GM21390 (cell line): ENCODE measurements at regions not wholly inside any gene's neighbourhood (a gene's known extent, or its start where the extent isn't known, plus 50 kb on each side); places are given as distances from the start of the nearest gene placed in this dataset.

Source experiments
- ATAC-seq: cut with Tn5 transposase; IDR thresholded peaks from one replicate; pipeline ENCODE4 v1.9.1; 2021; ENCODE audit not compliant: unreplicated experiment

GRCh38 chr15:69652751-69653305 is 200.2 kb downstream of the RPLP1 start:
- ATAC-seq, result no peak

DNA sequence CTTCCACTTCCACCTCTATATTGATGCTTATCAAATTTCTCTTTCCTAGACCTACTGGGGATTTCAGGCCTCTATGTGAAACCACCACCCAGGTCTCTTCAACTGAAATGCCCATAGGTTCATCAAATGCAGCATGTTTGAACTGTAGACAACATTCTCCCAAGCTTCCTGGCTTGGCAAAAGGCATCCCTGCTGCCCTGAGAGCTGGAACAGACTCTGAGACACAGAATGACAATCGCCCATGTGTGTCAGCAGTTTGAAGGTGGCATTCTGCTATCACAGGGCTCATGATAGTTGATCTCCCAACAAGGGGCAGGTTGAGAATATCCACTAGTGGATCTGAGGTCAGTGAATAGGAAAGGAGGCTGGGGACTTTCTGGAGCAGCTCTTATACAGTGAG is 200.7 kb downstream of the RPLP1 start:
- ATAC-seq, result no peak

- no peak for ATAC-seq
These were observed 201.2 kb downstream of the RPLP1 start for GRCh38 chr15:69653846-69654245.

DNA sequence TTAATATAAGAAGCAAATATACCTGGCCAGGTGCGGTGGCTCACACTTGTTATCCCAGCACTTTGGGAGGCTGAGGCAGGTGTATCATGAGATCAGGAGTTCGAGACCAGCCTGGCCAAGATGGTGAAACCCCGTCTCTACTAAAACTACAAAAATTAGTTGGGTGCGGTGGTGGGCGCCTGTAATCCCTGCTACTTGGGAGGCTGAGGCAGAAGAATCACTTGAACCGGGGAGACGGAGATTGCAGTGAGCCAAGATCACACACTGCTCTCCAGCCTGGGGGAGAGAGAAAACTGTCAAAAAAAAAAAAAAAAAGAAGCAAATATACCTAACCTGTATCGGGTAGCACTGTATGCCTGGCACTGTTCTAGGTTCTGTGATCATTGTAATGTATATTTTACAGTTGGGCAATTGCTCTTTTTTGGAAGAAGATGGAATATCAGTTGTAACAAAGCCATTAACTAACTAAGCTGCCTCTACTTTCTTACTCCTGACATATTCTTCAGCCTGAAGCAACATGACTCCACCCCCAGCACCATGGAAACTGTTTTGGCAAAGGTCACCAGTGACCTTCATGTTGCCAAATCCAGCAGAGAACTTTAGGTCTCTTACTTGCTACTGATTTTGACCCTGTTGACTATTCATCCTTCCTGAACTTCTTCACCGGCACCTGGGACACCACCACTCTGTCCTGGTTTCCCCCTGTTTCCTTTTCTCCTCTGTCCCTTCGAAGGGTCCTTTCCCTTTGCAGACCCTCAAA is 203.8 kb downstream of the RPLP1 start:
- ATAC-seq, result no peak

- no peak for ATAC-seq
These were observed 205.0 kb downstream of the RPLP1 start for GRCh38 chr15:69657626-69658025.

DNA sequence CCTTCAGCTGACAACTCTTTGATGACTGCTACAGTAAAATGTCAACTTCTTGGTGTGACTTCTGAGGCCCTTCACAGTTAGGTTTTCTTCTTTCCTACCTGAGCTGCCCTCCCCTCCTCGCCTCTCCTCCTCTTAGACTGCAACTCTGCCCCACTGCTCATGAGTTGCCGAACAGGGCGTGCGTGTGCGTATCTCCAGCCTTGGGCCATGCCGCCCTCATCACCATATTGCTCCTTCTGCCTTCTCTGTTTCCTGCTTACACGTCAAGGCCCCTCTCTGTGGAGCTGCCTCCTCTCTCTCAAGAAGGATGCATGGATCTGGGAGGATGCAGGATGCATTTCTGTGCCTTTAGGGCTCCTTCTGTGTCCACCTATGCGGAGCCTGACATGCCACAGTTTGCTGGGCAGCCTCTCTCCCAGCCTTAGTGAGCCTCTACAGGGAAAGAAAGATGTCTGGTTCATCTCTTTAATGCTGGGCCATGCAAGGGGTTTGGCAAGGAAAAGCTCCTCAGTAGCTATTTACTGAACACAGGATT is 205.9 kb downstream of the RPLP1 start:
- no peak for ATAC-seq

DNA sequence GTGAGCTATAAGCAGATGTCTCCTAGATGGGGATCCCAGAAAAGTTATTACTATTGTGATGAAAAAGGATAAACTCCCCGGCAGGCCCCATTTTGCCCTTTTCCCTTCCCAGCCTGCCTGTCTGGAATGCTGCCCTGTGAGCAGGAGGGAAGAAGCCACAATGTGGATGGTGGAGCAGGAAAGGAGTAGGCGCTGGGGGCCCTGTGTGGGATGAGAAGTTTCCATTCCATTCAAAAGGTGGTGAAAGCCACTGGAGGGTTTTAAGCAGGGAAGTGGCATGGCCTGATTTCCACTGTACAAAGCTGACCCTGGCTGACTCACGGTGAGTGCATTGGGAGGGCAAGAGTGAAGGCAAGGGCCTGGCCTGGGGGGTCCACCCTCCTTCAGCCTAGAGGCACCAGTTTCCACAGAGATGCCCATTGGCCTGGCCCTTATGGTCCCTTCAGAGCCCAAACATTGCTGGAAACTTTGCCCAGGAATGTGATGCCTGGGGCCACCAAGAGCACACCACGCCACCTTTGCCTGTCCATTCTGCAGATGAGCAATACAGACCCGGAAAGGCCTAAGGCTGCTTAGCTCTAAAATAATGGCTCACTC is 206.9 kb downstream of the RPLP1 start:
- ATAC-seq, result no peak

- no peak for ATAC-seq
These were observed 207.5 kb downstream of the RPLP1 start for GRCh38 chr15:69660114-69660513.

GRCh38 chr15:69660658-69661405 is 208.2 kb downstream of the RPLP1 start:
- no peak for ATAC-seq

DNA sequence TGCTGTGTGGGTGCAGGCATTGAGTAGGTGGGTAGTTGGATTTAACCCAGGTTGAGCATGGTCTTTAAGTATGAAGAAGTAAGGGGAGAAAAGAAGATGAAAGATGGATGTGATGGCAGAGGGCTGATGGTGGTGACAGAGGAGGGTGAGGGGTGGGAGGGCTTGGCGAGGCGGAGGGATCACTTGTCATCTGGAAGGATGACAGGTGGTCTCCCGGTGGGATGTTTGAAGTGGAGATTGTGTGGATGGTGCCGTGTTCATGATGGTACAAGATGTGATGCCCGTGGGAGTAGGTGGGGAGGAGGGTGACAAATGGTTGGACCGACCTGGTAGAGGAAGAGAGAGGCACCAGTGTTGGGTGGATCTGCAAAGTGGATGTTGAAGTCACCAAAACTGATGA is 208.8 kb downstream of the RPLP1 start:
- ATAC-seq, result no peak

DNA sequence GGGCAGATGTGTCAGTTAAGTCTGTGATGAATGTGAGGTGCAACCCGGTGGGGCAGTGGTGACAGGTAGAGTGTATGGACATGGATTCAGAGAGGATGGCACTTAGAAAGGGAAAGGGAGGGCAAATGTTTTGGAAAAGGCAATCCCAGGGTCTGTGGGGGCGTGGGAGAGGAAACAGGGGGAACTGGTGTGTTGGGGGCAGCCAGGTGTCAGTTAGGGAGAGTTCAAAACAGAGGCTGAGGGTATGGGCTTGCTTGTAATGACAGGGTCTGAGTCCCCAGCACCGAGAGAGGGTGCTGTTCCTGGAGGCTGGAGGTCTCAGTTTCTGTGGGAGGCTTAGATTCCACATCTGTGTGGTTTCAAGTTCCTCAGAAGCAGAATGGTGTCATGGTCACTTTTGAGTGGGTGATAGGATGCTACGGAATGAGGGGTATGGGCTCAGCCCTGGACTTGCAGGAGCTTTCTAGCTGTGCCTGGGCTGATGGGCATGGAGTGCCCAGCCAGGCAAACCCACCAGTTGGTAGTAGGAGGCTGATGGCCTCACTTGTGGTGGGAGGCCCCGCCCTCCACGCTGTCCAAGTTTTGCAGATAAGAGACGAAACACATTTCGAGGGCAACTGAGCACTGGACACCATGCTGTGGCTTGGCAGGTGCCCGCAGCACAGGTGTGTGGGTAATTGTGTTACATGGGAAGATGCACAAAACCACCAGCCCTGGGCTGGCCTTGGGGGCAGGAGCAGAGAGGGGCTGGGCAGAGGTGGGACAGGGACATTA is 209.4 kb downstream of the RPLP1 start:
- ATAC-seq, result no peak

DNA sequence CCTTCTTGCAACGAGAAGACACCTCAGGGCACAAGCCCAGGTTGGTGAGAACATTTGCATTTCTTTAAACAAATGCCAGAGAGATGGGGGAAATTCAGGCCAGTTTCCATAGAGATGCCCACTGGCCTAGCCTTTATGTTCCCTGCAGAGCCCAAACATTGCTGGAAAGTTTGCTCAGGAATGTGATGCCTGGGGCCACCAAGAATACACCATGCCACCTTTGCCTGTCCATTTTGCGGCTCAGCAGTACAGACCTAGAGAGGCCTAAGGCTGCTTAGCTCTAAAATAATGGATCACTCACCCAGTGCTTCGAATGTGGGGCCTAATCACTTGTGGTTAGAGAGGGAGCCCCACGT is 210.0 kb downstream of the RPLP1 start:
- ATAC-seq, result no peak

GRCh38 chr15:69663441-69663840 is 210.8 kb downstream of the RPLP1 start:
- ATAC-seq, result no peak

DNA sequence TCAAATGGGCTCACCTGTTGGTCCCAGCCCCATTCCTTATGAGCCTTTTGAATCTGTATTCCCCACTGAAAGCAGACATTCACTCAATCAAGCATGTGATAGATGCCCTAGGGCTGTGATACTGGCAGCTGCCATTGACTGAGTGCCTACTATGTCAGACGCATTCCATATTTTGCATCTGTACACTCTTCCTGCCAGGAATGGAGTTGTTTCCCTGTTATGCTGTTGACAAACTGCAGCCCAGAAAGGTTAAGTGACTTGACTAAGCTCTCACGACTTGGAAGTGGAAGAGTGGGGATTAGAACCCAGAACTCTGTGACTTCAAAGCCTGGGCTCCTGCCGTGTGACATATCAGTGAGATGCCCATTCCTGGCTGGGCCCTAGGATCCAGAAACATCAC is 211.4 kb downstream of the RPLP1 start:
- ATAC-seq, result no peak

GRCh38 chr15:69664572-69665571 is 212.3 kb downstream of the RPLP1 start:
- ATAC-seq, result no peak

DNA sequence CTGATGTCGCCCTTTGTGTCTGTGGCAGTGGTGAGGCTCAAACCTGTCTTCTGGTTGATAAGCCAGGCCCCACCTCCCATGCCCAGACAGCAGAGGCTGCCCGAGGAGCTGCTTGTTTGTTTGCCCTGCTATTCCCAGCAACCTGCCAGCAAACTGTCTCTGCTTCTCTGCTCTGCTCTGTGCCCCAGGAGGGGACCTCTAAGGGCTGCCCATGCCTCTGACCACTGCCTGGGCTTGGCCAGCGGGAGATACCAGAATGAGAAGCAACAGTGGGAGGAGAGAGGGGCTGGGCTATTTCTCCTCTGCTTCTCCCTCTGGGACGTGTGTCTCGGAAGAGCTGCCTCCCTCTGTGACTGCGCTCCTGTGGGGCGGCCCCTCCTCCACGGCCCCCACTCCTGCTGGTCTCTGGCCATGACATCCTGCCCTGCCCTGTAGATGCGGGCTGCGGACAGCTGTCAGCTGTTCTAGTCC is 213.1 kb downstream of the RPLP1 start:
- ATAC-seq, result no peak

DNA sequence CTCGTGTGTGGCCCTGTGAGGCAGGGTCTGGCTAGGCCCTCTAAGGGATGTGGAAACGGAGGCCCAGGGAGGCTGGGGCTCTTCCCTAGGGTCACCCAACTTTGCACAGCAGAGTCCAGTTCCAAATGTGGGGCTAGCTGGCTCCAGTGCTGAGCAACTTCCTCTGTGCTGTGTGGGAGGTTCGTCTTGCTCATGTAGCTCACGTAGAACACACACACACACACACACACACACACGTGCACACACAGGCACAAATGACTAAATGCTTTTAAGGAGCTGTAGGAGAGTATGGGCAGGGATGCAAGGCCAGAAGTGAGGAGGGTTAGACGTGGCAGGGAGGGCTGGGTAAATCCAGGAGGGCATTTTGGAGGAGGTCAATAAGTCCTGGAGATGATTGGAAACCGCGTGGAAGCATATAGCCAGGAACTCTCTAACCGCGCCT is 213.8 kb downstream of the RPLP1 start:
- ATAC-seq, result peak; percentile 15

GRCh38 chr15:69666921-69667811 is 214.5 kb downstream of the RPLP1 start:
- ATAC-seq, result peak; percentile 43
